ENCODE measurements at regions not wholly inside any gene's neighbourhood (a gene's known extent, or its start where the extent isn't known, plus 50 kb on each side); places are given as distances from the start of the nearest gene placed in this dataset.
A peak's percentile ranks its signal among the peaks of the same experiment; 100 is the strongest.
"Not testable (repeated sequence)": the region's sequence is repeated elsewhere in the genome, so short reads cannot be mapped to it uniquely, and the experiment has no call there.

DNA sequence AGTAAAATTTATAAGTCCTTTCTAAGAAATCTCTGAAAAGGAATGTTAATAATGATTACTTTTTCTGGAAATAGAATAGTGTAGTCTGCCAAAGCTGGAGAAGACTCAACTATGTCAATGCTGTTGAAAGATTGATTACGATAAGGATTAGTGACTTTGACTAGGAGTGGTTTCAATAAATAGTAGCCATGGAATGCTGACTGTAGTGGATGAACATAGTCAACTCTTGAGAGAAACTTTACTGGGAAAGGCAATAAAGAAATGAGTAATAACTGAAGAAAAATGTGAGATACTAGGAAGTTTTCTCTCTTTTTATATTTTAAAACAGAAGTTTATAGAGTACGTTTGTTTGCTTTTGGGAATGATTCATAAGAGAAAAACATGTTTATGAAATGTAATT lies 105.0 kb upstream of the CDK13 start:
- Mint-ChIP-seq H3K9me3 (no peaks in the 10 kb centered on the region), H3K36me3 (no peaks in the 10 kb centered on the region), H3K4me3 (no peak overlapping the region), H3K27ac (no peak overlapping the region), H3K27me3 (peaks cover 9% of the 10 kb centered on the region), H3K4me1 (ENCODE audit: unreplicated experiment) (no peaks in the 10 kb centered on the region)
- no peak for DNase-seq (ENCODE audit: extremely low spot score, unreplicated experiment)
- TF ChIP-seq, protein P1, sequence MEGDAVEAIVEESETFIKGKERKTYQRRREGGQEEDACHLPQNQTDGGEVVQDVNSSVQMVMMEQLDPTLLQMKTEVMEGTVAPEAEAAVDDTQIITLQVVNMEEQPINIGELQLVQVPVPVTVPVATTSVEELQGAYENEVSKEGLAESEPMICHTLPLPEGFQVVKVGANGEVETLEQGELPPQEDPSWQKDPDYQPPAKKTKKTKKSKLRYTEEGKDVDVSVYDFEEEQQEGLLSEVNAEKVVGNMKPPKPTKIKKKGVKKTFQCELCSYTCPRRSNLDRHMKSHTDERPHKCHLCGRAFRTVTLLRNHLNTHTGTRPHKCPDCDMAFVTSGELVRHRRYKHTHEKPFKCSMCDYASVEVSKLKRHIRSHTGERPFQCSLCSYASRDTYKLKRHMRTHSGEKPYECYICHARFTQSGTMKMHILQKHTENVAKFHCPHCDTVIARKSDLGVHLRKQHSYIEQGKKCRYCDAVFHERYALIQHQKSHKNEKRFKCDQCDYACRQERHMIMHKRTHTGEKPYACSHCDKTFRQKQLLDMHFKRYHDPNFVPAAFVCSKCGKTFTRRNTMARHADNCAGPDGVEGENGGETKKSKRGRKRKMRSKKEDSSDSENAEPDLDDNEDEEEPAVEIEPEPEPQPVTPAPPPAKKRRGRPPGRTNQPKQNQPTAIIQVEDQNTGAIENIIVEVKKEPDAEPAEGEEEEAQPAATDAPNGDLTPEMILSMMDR (conservative IDR thresholded peaks at IDR 0.05), result no peak

DNA sequence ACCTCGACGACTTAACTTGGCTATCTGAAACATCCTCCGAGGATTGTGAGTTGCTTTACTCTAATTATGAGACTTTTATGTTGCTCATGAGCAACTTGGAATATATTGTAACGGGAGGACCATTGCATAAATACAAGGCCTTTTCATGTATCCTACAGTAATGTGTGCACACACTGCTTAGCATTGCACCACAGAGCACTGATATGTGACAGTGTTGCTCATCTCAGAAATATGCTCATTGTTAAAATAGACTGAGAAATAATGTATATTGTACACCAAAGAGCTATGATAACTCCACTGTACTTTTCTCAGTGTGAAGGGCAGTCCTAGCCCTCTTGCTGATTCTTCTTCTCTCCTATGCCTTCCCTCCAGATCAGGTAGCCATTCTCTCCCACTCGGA lies 102.8 kb upstream of the CDK13 start:
- H3K36me3 Mint-ChIP-seq, result no peaks in the 10 kb centered on the region
- H3K9me3 Mint-ChIP-seq, result no peaks in the 10 kb centered on the region
- H3K4me1 Mint-ChIP-seq (ENCODE audit: unreplicated experiment), result no peaks in the 10 kb centered on the region
- no peak for DNase-seq (ENCODE audit: extremely low spot score, unreplicated experiment)
- H3K27me3 Mint-ChIP-seq, result peaks cover 4% of the 10 kb centered on the region
- TF ChIP-seq, protein P1 (conservative IDR thresholded peaks at IDR 0.05), result no peak
- no peak overlapping the region for H3K27ac Mint-ChIP-seq
- no peak overlapping the region for H3K4me3 Mint-ChIP-seq

DNA sequence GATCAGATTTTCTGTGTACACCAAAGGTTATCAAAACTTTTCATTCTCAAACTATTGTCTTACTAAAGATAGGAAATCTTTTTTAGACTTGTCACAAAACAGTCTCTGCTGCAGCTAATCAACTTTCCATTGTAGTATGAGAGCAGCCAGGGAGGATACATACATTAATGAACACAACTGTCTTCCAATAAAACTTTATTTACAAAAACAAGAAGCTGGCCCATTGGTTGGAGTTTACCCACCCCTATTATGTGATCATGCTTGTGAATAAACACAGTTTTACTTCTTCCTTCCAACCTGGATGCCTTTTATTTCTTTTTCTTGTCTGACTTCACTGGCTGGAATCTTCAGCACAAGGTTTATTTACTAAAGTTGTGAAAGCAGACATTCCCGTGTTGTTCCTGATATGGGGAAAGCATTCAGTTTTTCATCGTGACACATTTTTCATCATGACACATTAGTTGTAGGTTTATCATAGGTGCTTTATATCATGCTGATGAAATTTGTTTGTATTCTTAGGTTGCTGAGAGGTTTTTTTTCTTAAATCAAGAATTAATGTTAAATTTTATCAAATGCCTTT lies 98.5 kb upstream of the CDK13 start:
- TF ChIP-seq, protein P1 (conservative IDR thresholded peaks at IDR 0.05), result no peak
- Mint-ChIP-seq H3K27ac (no peak overlapping the region), H3K9me3 (no peaks in the 10 kb centered on the region), H3K27me3 (peaks cover 12% of the 10 kb centered on the region), H3K36me3 (no peaks in the 10 kb centered on the region), H3K4me3 (no peak overlapping the region), H3K4me1 (ENCODE audit: unreplicated experiment) (no peaks in the 10 kb centered on the region)
- no peak for DNase-seq (ENCODE audit: extremely low spot score, unreplicated experiment)

DNA sequence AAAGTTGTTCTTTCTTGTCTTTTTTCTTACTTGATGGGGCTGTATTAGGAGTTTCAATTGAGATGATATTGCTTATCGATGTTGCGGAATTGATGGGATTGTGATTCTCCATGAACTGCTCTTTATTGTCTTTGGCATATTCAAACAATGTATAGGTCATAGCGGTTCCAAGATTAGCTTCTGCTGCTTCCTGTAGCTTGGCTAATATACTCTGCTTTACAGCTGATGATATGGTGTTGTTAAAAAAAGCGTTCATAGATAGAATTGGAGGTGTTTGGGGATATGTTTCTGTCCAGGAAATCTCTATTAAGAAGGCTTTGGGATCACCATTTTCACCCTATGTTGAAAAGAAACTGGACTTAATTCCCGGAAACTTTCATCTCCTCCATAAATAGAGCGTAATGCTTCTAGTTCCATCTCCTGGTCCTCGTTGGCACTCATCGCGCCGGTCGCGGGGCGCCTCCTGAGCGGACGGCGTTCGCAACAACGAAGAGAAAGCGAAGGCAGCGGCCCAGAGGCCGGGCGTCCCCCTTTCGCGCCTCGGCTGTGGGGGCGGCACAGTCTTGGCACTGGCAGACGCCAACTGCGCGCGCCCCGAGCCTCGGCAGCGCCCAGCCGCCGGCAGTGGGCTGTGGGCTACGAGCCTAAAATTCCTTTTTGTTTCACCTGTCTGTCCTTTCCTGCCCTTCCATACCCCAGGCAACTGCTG lies 95.3 kb upstream of the CDK13 start:
- H3K27me3 Mint-ChIP-seq, result peaks cover 12% of the 10 kb centered on the region
- not testable (repeated sequence) for H3K4me3 Mint-ChIP-seq; DNase-seq (ENCODE audit: extremely low spot score, unreplicated experiment); H3K9me3 Mint-ChIP-seq; H3K27ac Mint-ChIP-seq; H3K36me3 Mint-ChIP-seq; H3K4me1 Mint-ChIP-seq (ENCODE audit: unreplicated experiment)

DNA sequence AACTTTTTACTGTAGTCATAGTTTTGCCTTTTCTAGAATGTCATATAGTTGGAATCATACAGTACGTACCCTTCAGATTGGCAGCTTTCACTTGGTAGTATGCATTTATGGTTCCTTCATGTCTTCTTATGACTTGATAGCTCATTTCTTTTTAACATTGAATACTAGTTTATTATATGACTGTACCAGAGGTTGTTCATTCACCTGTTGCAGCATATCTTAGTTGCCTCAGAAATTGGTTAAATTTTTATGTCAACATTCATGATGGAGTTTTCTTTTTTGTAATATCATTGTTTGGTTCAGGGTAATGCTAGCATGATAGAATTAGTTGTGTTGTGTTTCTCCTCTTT lies 94.8 kb upstream of the CDK13 start:
- Mint-ChIP-seq H3K4me3 (no peak overlapping the region), H3K27ac (no peak overlapping the region), H3K4me1 (ENCODE audit: unreplicated experiment) (no peaks in the 10 kb centered on the region), H3K9me3 (no peaks in the 10 kb centered on the region), H3K36me3 (no peaks in the 10 kb centered on the region), H3K27me3 (peaks cover 12% of the 10 kb centered on the region)
- DNase-seq (ENCODE audit: extremely low spot score, unreplicated experiment), result no peak
- TF ChIP-seq, protein P1 (conservative IDR thresholded peaks at IDR 0.05), result no peak

DNA sequence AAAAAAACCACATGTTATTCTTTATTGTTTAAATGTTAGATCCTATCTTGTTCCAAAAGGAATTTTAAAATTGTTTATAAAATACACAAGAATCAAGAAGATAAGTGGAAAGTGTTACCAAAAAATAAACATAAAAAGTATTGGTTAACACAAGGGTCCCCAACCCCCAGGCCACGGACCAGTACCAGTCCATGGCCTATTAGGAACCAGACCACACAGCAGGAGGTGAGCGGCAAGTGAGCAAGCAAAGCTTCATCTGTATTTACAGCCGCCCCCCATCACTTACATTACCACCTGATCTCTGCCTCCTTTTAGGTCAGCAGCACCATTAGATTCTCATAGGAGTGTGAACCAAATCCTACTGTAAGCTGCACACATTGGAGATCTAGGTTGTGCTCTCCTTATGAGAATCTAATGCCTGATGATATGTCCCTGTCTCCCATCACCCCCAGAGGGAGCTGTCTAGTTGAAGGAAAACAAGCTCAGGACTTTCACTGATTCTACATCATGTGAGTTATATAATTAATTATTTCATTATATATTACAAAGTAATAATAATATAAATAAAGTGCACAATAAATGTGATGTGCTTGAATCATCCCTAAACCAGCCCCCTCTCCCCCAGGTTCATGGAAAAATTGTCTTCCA lies 86.3 kb upstream of the CDK13 start:
- not testable (repeated sequence) for H3K4me3 Mint-ChIP-seq; H3K27me3 Mint-ChIP-seq; DNase-seq (ENCODE audit: extremely low spot score, unreplicated experiment); H3K27ac Mint-ChIP-seq; H3K36me3 Mint-ChIP-seq; H3K9me3 Mint-ChIP-seq; H3K4me1 Mint-ChIP-seq (ENCODE audit: unreplicated experiment)
- TF ChIP-seq, protein P1 (conservative IDR thresholded peaks at IDR 0.05), result peak; percentile 54

DNA sequence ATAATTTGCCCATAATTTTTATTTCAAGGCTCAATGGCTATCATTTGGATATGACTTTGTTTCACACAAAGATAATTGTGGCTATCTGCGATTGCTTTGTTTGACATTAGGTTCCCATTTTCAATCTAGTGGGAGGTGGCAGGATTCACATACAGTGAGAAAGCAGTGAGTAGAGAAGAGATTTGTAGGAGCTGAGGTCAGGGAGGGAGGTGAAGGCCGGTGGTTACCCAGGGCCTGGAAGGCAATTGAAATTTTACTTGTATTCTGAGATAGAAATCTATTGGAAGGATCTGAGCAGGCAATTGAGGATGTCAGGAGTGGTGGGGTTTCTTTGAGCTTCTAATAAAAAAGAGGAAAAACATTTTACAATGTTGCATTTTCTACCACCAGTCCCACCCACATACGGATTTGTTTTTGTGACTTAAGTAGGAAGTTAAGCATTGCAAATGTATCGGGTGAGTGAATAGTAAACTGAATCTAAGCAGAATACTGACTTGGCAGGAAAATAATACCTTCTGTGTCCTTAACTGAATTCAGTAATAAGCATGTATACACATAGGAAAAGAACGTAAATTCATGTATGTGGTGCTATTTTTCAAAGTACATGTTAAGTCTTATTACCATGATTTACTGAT lies 80.1 kb upstream of the CDK13 start:
- not testable (repeated sequence) for H3K4me1 Mint-ChIP-seq (ENCODE audit: unreplicated experiment); H3K27ac Mint-ChIP-seq; H3K4me3 Mint-ChIP-seq; H3K27me3 Mint-ChIP-seq; H3K36me3 Mint-ChIP-seq; DNase-seq (ENCODE audit: extremely low spot score, unreplicated experiment); H3K9me3 Mint-ChIP-seq

DNA sequence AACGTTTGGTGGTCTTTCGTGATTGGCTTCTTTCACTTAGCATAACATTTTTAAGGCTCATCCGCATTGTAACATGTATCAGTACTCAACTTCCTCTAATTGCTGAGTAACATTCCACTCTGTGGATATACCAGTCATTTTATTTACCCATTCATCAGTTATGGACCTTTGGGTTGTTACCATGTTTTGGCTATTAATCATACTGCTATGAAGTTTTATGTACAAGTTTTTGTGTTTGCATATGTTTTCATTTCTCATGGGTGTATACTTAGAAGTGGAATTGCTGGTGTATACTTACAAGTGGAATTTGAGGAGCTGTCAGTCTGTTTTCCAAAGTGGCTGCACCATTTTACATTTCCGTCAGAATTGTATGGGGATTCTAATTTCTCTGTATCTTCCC lies 78.4 kb upstream of the CDK13 start:
- H3K27ac Mint-ChIP-seq; H3K9me3 Mint-ChIP-seq; DNase-seq (ENCODE audit: extremely low spot score, unreplicated experiment); H3K4me3 Mint-ChIP-seq; H3K4me1 Mint-ChIP-seq (ENCODE audit: unreplicated experiment); H3K36me3 Mint-ChIP-seq; H3K27me3 Mint-ChIP-seq: not testable (repeated sequence)
